SHP77 treated with DMSO at 0.1 percent for 48 hours (cell line): ENCODE measurements at regions not wholly inside any gene's neighbourhood (a gene's known extent, or its start where the extent isn't known, plus 50 kb on each side); places are given as distances from the start of the nearest gene placed in this dataset.
"Not testable (repeated sequence)": the region's sequence is repeated elsewhere in the genome, so short reads cannot be mapped to it uniquely, and the experiment has no call there.

Experiments used
- DNase-seq: peaks from one replicate; lab custom pipeline; 2025; lab: John Stamatoyannopoulos, UW

DNA sequence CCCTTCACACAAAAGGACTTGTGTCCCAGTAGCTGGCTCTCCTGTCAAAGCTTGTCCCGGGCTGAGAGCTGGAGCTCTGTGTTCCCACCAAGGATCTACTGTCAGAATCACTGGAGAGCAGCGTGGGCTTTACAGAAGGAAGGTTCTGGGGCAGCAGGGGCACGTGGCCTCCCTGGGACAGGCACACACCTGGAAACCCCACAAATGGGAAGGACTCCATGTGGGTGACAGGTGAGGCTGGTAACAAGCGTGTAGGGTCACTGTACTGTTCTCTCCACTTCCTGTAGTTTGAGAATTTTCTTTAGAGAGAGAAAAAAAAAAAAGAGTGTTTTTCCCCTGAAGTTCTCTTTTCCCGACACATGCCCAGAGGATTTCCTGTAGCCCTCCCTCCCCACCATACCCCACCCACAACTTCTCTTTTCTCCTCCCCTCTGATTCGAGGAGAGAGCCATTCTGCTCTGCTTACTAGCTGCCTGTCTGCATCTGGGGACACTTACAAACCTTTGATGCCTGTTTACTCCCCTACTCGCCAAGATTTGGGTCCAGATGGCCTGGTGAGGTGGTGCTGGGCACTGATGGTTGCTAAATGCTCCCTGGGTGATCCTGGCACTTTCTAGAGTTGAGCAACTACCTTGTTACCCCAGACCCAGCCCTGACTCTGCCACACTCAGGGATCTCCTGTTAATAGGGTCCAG is 84.1 kb upstream of the SIRPA start:
- no peak for DNase-seq

DNA sequence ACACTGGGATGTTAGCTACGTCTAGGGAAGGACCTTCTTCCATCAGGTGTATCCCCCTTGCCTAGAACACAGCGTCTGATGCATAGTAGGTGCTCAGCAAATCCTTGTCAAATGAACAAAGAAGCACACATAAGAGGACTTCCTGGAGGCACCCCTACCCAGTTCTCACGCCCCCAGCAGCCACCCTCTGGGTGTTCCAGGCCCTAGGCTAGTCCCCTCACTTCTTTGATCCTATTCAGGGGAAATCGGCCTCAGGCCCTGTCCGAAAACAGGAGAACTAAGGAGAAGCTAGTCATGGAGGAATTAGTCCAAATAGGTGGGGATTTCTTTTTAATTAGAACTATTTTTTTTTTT is 84.7 kb upstream of the SIRPA start:
- no peak for DNase-seq

DNA sequence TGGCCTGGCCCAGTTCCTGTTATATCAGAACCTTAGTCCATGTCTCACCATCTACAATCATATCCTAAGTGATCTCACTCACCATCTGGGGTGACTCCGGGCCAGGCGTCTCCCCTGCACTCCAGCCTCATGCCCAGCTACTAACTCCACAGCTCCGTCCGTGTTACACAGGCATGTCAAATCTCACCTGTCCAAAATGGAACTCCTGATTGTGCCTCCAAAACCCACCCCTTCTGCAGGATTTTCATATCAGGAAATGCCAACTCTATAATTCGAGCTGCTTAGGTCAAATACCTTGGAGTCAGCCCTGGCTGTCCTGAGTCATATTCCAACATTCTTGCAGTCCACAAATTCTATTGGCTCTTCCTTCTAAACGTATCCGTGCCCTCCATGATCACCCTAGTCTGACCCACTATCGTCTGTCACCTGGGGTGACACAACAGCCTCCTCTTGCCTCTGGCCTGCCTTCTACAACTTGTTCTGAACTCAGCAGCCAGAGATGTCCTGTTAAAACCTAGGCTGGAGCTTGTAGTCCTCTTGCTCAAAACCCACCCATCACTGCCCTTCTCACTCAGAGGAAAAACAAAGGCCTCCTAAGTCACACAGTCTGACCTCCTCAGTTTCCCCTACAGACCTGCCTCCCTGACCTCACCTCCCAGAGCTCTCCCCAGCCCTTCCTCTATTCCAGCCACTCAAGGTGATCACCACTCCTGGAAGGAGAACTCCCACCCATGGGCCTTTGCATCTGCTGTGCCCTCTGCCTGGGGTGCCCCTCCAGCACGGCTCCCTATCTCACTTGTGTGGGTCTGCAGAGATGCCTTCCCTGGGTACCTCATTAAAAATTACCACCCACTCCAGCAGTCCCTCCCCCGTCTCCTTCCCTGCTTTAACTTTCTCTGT is 85.3 kb upstream of the SIRPA start:
- DNase-seq, result no peak

DNA sequence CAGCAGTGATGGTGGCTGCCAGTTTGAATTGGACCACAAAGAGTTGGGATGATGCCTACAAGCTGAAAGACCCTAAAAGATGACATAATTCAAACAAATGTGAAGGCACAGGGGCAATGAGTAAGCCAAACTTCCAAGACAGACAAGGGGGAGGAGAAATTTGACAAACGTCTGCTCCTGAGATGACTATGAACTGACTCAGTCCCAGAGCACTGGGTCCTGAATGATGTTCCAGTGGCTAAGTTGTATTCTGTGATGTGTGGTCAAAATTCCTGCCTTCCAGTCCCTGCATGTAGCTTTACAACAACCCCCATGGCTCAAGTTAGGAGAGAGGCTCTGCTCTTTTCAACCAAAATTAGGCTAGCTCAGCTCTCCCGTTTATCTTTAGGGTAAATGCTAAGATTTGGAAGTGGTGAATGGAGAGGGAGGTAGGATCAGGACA is 86.1 kb upstream of the SIRPA start:
- DNase-seq, result no peak

DNA sequence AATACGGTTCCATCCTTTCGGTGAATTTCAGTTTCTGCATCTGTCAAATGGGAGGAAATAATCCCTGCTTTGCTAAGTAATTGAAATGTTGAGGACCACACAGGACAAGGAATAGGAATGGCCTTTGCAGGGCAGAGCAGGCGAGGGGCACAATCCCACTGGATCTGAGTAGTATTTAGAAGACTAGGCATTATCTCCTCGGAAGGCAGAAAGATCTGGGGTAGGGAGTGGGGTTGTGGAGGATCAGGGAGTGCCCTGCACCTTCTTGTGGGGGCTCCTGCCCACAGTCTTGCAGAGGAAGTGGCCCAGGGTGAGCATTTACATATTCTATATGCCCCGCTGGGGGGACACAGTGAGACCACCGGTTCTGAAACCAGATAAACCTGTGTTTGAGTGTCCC is 87.1 kb upstream of the SIRPA start:
- DNase-seq, result no peak

DNA sequence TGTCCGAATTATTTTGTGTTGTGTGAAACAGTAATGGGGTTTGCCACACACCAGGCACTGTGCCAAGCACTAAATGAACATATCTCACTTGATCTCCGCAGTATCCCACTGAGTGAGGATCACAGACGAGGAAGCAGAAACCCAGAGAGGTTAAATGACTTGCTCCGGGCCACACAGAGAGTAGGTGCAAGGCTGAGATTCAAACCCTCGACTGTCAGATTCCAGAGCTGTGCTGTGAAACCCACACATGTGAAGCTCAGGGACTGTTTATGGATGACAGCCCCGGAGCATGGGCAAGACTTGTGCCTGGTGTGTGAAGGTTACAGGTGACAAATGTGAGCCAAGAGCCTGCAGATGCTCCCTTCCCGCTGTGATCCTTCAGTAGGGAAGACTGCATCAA is 87.8 kb upstream of the SIRPA start:
- no peak for DNase-seq

DNA sequence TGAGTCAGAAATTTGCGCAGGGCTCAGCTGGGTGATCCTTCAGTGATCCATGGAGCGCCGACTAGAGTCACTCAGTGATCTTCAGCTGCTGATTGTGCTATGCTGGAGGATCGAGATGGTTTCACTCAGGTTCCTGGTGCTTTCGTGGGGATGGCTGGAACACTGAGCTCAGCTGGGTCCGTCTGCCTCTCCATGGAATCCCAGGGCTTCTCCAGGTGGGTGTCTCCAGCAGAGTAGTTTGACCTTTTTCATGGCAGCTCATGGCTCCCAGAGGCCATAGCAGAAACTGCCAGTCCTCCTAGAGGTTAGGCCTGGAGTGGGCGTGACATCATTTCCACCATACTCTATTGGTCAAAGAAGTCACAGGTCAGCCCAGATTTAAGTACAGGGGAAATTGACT is 88.8 kb upstream of the SIRPA start:
- no peak for DNase-seq

DNA sequence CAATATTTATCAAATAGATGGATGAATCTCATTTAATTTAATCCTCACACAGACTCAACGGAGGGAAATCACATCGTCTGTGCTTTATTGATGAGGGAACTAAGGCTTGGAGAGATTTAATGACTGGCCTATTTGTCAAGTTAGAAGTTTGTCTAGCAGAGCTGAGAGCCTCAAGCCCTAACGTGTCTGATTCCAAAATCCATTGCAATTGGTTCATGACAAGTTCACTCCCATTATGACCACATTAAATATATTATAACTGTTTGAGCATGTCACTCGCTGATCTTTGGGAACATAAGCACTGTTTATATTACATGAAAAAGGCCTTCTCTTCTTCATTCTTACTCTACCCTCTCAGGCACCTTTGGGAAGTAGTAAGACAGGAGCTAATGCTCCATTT is 89.4 kb upstream of the SIRPA start:
- no peak for DNase-seq

DNA sequence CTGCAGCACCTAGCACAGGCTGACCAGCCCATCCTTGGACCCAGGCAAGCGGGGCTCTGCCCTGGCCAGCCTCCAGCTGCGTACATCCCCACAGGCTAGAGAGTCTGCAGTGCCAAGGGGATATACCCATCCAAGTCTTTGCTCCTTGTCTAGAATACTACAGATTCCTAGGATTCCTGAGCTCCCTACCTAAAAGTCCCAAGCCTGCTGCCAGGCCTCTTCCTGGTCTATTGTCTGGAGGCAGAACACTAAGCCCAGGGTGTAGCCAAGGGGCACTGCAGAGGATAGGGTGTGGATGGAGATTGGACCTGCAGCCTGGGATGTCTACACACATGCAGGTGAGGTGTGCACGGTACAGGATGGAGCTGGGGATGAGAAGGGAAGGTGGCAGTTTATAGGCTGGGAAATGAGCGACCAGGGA is 90.0 kb upstream of the SIRPA start:
- no peak for DNase-seq

DNA sequence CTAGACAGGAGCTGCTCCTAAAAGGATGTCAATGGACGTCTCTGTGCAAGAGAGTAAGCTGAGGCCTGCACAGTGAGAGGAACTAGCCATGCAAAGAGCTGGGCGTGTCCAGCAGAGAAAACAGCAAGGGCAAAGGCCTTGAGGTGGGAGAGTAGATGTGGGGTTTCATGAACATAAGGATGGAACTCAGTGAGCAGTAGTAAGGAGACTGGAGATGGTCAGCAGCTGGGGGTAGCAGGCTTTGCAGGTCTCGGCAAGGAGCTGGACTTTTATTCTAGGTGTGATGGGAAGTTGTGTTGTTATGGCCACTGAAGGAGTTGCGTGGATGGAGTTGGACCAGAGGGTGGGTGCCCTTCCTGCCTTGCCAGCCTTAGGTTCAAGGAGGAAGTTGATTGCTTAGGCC is 90.7 kb upstream of the SIRPA start:
- DNase-seq, result no peak

DNA sequence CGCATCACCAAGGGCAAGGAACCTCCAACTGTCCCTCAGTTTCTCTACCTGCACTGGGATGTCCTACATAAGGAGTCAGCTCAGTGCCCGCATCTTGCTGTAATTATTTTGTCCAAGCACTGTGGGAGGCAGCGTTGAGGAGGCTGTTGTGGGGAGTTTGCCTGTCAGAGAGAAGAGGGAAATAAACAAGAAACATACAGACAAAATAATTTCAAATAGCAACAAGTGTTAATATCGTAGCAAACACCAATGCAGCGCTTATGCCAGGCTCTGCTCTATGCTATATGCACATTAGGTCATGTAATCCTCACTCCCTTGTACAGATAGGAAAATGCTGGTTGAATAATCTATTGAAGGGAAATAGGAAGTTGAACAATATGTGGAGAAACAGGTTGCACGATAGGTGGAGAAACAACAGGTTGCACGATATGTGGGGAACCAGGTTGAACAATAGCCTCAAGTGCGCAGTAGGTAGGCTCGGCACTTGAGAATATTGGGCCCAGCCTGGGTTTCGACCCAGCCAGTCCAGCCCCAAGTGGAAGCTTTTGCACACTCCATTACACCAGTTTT is 91.2 kb upstream of the SIRPA start:
- no peak for DNase-seq

DNA sequence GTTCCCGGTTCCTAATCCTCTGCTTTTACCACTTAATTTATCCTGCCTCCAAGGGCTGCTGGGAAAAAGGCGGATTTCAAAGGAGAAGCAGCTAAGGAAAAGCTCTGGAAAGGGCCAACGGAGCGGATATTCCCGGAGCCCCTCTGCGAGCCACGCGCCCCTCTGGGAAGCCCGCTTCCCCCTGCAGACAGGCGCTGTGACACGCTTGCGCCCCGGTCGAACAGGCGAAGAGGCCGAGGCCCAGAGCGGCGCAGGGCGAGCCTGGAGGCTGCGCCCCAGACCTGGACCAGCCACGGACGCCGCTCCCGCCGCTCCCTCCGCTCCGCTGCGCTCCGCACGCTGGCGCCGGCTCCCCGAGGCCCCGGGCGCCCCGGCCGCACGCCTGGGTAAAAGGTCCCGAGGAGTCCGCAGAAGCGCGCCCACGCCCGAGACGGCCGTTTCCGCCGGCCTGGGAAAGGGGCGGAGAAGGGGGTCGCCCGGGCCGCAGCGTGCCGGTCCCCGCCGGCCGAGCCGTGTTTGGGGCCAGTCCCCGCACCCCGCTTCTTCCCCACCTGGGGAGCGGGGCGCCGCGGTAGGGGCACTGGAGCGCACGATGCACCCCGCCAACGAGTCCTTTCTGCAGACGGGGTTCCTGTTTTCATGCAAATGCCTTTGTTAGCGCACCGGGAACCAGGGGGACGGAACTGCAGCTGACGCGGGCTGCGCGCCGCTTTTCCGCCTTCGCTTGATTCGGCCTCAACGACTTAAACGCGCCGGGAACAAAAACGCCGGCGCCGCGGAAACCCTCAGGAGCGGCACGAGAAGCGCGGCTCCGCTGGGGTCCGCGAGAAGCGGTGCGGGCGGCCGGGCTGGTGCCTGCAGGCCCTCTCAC is 91.9 kb upstream of the SIRPA start:
- no peak for DNase-seq

DNA sequence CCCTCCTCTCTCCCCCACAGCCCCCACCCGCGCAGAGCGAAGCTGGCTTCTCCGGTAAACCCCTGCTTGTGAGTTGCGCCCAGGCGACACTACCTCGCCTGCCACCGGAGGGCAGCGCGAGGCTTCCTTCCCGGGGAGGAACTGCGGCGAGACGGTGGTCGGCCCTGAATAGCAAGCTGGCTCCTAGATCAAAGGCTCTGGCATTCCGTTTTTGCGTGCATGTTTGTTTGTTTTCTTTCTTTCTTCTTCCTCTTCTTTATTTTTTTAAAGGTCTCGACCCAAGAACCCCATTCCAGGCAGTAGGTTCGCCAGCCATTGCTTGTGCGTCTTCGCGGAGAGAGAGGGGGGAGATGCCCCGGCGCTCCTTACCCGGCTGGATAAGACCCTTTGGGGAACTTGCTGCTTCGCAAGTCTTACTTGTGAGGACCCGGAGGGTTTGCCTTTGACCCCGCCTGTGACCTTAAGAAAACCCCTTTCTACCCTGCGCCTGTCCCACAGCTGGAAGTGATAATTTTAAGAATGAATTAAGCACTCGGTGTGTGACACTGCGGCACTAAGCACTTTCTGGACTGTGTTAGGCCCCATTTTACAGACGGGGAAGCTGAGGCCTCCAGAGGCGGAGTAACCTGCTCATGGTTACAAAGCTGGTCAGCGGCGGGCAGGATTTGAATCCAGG is 92.7 kb upstream of the SIRPA start:
- DNase-seq, result no peak

DNA sequence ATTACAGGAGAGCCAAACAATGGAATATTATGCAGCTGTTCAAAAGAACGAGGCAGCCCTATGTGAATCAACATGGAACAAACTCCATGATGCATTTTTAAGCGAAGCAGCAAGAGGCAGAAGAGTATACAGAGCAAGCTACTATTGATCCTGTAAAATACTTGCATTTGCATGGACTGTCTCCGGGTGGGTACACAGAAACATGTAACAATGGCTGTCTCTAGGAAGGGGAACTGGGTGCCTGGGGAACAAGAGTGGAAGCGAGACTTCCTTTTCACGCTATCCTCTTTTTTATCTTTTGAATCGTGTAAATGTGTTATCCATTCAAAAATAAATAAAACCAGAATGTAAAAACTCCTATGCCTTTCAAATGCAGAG is 93.3 kb upstream of the SIRPA start:
- no peak for DNase-seq

DNA sequence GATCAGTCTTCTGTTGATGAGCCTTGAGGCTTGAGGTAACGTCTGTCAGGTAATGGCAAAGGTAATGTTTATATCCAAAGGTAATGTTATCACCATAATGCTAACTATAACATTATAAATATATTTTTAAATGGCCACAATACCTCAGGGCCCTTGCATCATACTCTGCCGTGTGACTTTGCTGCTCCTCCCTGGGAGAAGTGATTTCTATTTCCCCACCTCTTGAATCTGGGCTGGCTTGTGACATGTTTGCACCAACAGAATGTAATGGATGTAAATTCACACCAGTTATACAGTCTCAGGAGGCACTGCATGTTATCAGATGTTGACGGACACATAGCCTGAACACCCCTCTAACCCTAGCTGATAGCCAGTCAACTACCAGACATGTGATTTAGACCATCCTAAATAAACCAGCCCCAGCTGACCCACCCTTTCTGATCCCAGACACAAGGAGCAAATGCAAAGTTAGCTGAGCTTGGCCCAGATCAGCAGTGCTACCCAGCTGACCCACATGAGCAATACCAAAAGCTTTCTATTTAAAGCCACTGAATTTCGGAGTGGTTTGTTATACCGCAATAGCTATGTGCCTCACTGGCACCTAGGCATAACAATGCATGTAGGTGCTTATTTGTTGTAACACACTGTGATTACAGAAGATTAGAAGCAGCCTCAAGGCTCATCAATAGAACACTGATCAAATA is 93.8 kb upstream of the SIRPA start:
- no peak for DNase-seq

DNA sequence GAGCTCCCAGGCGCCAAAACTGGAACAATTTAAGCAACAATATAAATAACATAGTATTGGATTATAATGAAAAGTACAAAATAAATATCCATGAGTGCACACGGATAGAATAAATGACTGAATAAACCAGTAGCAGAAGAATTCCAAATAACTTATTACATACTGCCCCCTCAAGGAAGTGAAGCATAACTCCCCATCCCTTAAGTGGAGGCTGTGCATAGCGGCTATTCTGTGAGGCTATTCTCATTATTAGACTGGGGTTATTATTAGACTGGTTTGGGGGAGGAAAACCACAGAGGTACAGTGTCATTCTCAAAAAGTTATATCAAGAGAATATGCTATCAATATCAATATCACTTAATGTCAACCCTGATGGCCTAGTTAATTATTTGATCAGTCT is 94.4 kb upstream of the SIRPA start:
- DNase-seq, result no peak

DNA sequence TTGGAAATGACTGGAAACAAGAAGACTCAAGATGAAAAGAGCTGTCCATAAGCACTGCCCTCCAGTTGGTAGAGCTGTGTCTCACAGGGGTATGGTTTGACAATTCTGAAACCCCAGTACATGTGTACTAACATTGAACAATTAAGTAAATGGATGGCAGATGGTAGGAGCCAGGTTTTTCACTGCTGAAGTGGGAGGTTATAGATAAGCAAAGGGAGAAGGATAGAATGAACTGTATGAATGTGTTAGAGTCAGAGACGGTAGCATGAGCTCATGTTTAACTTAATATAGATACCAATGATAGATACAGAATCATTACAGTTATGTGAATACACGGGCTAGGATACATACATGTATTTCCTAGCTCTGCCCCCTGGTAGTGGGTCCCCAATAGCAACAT is 95.0 kb upstream of the SIRPA start:
- DNase-seq, result no peak

DNA sequence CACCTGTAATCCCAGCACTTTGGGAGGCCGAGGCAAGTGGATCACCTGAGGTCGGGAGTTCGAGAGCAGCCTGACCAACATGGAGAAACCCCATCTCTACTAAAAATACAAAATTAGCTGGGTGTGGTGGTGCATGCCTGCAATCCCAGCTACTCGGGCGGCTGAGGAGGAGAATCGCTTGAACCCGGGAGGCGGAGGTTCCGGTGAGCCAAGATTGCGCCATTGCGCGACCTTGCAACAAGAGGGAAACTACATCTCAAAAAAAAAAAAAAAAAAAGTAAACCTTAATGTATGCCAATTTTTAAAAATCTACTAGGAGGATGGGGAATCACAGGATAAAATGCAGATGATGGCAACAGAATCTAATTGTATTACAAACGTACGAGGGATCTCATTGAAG is 95.5 kb upstream of the SIRPA start:
- DNase-seq, result not testable (repeated sequence)

DNA sequence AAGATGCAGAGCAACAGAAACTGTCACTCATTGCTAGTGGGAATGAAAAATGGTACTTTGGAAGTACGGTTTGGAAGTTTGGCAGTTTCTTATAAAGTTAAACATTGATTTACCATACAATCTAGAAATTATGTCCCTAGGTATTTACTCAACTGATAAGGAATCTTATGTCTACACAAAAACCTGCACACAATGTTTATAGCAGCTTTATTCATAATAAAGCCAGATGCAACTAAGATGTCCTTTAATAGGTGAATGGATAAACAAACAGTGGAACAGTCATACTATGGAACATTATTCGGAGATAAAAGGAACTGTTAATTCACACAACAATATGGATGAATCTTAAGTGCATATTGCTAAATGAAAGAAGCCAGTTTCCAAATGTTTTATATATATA is 96.2 kb upstream of the SIRPA start:
- no peak for DNase-seq

DNA sequence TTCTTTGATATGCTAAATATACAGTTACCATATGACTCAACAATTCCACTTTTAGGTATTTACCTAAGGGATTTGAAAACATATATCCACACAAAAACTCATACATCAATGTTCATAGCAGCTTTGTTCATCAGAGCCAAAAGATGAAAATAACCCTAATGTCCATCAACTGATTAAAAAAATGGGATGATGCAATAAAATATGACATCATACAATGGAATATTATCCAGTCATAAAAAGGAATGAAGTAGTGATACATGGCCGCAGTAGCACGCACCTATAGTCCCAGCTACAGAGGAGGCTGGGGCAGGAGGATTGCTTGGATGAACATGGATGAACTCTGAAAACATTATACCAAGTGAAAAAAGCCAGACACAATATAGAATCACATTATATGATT is 101.4 kb upstream of the SIRPA start:
- DNase-seq, result no peak

DNA sequence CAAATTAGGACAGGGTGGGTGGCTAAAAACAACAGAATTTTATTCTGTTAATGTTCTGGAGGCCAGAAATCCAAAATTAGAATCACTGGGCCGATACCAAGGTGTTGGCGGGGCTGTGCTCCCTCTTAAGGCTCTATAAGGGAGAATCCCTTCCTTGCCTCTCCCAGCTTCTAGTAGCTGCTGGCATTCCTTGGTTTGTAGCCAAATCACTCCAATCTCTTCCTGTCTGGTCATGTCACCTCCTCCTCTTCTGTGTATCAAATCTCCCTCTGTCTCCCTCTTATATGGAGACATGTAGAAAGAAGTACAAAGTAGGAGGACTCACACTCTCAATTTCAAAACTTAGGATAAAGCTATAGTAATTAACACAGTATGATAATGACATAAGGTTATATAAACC is 102.9 kb upstream of the SIRPA start:
- DNase-seq, result no peak
